GM11168 (cell line): ENCODE measurements at regions not wholly inside any gene's neighbourhood (a gene's known extent, or its start where the extent isn't known, plus 50 kb on each side); places are given as distances from the start of the nearest gene placed in this dataset.

Source experiments
- in situ Hi-C: fragments of 300-500 bp; cut with MboI; formaldehyde crosslinking; loops from one replicate; pipeline ENCODE4 v1.12.0; 2022; ENCODE audit warnings: low sequenced_read_pairs; ENCODE audit not compliant: unreplicated experiment

- in situ Hi-C loops = no loop called here
These were observed 88.4 kb downstream of the CTTN start for GRCh38 chr11:70486731-70487130.

GRCh38 chr11:70487160-70487559 is 88.8 kb downstream of the CTTN start:
- in situ Hi-C loops = no loop called here

GRCh38 chr11:70487756-70488155 is 89.4 kb downstream of the CTTN start:
- in situ Hi-C loops = no loop called here

GRCh38 chr11:70488171-70488703 is 89.9 kb downstream of the CTTN start:
- in situ Hi-C loops = no loop called here

GRCh38 chr11:70489276-70489675 is 90.9 kb downstream of the CTTN start:
- in situ Hi-C loops = no loop called here

GRCh38 chr11:70490208-70490607 is 91.9 kb downstream of the CTTN start:
- in situ Hi-C loops = no loop called here

- in situ Hi-C loops = no loop called here
These were observed 92.6 kb downstream of the CTTN start for GRCh38 chr11:70490723-70491558.

GRCh38 chr11:70491696-70492472 is 93.6 kb downstream of the CTTN start:
- in situ Hi-C loops = no loop called here

- in situ Hi-C loops = no loop called here
These were observed 94.8 kb downstream of the CTTN start for GRCh38 chr11:70493089-70493474.

- in situ Hi-C loops = no loop called here
These were observed 95.6 kb downstream of the CTTN start for GRCh38 chr11:70493891-70494290.

- in situ Hi-C loops = no loop called here
These were observed 96.4 kb downstream of the CTTN start for GRCh38 chr11:70494559-70495350.

GRCh38 chr11:70495351-70496310 is 97.3 kb downstream of the CTTN start:
- in situ Hi-C loops = no loop called here

GRCh38 chr11:70496591-70497535 is 98.5 kb downstream of the CTTN start:
- in situ Hi-C loops = no loop called here

GRCh38 chr11:70497536-70498075 is 99.3 kb downstream of the CTTN start:
- in situ Hi-C loops = no loop called here

- in situ Hi-C loops = no loop called here
These were observed 99.8 kb downstream of the CTTN start for GRCh38 chr11:70498171-70498571.

- in situ Hi-C loops = no loop called here
These were observed 100.9 kb downstream of the CTTN start for GRCh38 chr11:70498976-70499801.
